ENCODE measurements at regions not wholly inside any gene's neighbourhood (a gene's known extent, or its start where the extent isn't known, plus 50 kb on each side); places are given as distances from the start of the nearest gene placed in this dataset.

DNA sequence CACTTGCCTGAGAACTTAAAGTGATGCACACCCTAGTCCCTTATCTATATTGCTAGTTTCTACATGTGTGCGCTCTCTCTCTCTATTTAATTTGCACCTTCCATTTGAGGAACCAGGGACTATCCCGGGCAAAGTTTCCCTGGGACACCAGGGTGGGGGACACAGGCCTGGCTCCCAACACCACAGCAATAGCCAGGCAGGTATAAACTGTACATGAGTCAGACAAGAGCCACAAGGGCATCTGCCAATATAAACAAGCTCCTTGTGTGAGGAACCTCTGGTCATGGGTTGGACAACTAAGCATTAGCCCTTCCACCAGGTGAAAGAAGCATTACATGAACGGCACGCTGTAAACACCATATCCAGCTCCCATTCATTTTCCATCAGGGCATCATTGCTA is 455.5 kb downstream of the STIM2 start:
- no peak overlapping the region for H3K27ac ChIP-seq (ENCODE audit: low read length)
- no peaks in the 10 kb centered on the region for H3K9me3 ChIP-seq (ENCODE audit: control insufficient read depth in 1 of 2, low read length in 2 of 2)
- H3K4me3 ChIP-seq (ENCODE audit: low read depth in 1 of 2, low read length in 2 of 2), result no peak overlapping the region
- no peaks in the 10 kb centered on the region for H3K27me3 ChIP-seq (ENCODE audit: low read depth, low read length)
- no peaks in the 10 kb centered on the region for H3K36me3 ChIP-seq (ENCODE audit: control insufficient read depth in 1 of 2, insufficient read depth in 2 of 2, low read length in 2 of 2)
- no peaks in the 10 kb centered on the region for H3K4me1 ChIP-seq (ENCODE audit: control insufficient read depth in 1 of 2, insufficient read depth in 2 of 2, low read length in 2 of 2)

DNA sequence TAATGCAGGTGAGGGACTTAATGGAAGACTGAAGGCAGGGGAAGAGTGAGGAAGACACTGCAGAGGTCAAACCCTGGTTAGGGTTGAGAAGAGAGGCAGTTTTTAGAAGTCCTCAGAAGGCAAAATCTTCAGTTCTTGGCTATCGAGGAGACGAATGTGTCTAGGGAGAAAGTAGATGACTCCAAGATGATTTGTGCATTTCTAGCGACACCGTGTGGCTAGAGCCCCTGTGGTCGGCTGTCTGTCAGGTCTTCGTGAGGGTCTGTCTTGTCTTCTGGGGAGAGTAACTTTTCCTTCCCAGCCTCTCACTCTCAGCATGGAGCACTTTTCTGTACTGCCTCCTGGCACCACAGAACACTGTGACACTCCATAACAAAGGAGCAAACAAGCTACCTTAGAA is 458.1 kb downstream of the STIM2 start:
- H3K36me3 ChIP-seq (ENCODE audit: control insufficient read depth in 1 of 2, insufficient read depth in 2 of 2, low read length in 2 of 2), result no peaks in the 10 kb centered on the region
- no peaks in the 10 kb centered on the region for H3K27me3 ChIP-seq (ENCODE audit: low read depth, low read length)
- H3K4me1 ChIP-seq (ENCODE audit: control insufficient read depth in 1 of 2, insufficient read depth in 2 of 2, low read length in 2 of 2), result no peaks in the 10 kb centered on the region
- H3K27ac ChIP-seq (ENCODE audit: low read length), result no peak overlapping the region
- H3K9me3 ChIP-seq (ENCODE audit: control insufficient read depth in 1 of 2, low read length in 2 of 2), result no peaks in the 10 kb centered on the region
- no peak overlapping the region for H3K4me3 ChIP-seq (ENCODE audit: low read depth in 1 of 2, low read length in 2 of 2)

- H3K36me3 ChIP-seq (ENCODE audit: control insufficient read depth in 1 of 2, insufficient read depth in 2 of 2, low read length in 2 of 2), result no peaks in the 10 kb centered on the region
- H3K4me3 ChIP-seq (ENCODE audit: low read depth in 1 of 2, low read length in 2 of 2), result no peak overlapping the region
- H3K27ac ChIP-seq (ENCODE audit: low read length), result no peak overlapping the region
- H3K27me3 ChIP-seq (ENCODE audit: low read depth, low read length), result no peaks in the 10 kb centered on the region
- no peaks in the 10 kb centered on the region for H3K4me1 ChIP-seq (ENCODE audit: control insufficient read depth in 1 of 2, insufficient read depth in 2 of 2, low read length in 2 of 2)
- peaks cover 0 to 4% of the 10 kb centered on the region in 2 donors for H3K9me3 ChIP-seq (ENCODE audit: control insufficient read depth in 1 of 2, low read length in 2 of 2)
Observed at GRCh38 chr4:27326991-27327390, 466.4 kb downstream of the STIM2 start.

GRCh38 chr4:27327421-27328181 is 467.0 kb downstream of the STIM2 start:
- Histone ChIP-seq H3K4me1 (ENCODE audit: control insufficient read depth in 1 of 2, insufficient read depth in 2 of 2, low read length in 2 of 2) (no peaks in the 10 kb centered on the region), H3K4me3 (ENCODE audit: low read depth in 1 of 2, low read length in 2 of 2) (no peak overlapping the region), H3K27me3 (ENCODE audit: low read depth, low read length) (no peaks in the 10 kb centered on the region), H3K9me3 (ENCODE audit: control insufficient read depth in 1 of 2, low read length in 2 of 2) (peaks cover 0 to 4% of the 10 kb centered on the region in 2 donors), H3K36me3 (ENCODE audit: control insufficient read depth in 1 of 2, insufficient read depth in 2 of 2, low read length in 2 of 2) (no peaks in the 10 kb centered on the region), H3K27ac (ENCODE audit: low read length) (no peak overlapping the region)

DNA sequence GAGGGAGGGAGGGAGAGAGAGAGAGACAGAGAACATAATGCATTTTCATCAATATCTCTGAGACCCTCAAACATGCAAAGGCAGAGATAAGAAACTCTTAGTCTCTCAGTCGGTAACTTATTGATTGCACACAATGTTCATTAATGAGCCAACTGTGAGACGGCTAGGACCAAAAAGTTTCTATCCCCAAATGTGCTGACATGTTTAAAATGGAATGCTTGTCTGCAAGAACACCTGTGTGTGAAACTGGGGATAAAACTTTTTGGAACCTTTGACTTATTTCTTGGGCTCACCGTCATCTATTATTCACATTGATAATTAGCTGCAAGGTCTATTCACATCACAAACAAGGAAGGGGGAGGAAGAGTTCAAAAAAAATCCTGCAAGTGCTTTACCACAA is 477.9 kb downstream of the STIM2 start:
- no peaks in the 10 kb centered on the region for H3K36me3 ChIP-seq (ENCODE audit: control insufficient read depth in 1 of 2, insufficient read depth in 2 of 2, low read length in 2 of 2)
- no peaks in the 10 kb centered on the region for H3K4me1 ChIP-seq (ENCODE audit: control insufficient read depth in 1 of 2, insufficient read depth in 2 of 2, low read length in 2 of 2)
- no peak overlapping the region for H3K27ac ChIP-seq (ENCODE audit: low read length)
- H3K4me3 ChIP-seq (ENCODE audit: low read depth in 1 of 2, low read length in 2 of 2), result no peak overlapping the region
- H3K9me3 ChIP-seq (ENCODE audit: control insufficient read depth in 1 of 2, low read length in 2 of 2), result peaks cover 0 to 5% of the 10 kb centered on the region in 2 donors
- no peaks in the 10 kb centered on the region for H3K27me3 ChIP-seq (ENCODE audit: low read depth, low read length)

GRCh38 chr4:27343411-27343810 is 482.8 kb downstream of the STIM2 start:
- Histone ChIP-seq H3K27ac (ENCODE audit: low read length) (no peak overlapping the region), H3K27me3 (ENCODE audit: low read depth, low read length) (no peaks in the 10 kb centered on the region), H3K4me1 (ENCODE audit: control insufficient read depth in 1 of 2, insufficient read depth in 2 of 2, low read length in 2 of 2) (no peaks in the 10 kb centered on the region), H3K36me3 (ENCODE audit: control insufficient read depth in 1 of 2, insufficient read depth in 2 of 2, low read length in 2 of 2) (no peaks in the 10 kb centered on the region), H3K4me3 (ENCODE audit: low read depth in 1 of 2, low read length in 2 of 2) (no peak overlapping the region), H3K9me3 (ENCODE audit: control insufficient read depth in 1 of 2, low read length in 2 of 2) (no peaks in the 10 kb centered on the region)

DNA sequence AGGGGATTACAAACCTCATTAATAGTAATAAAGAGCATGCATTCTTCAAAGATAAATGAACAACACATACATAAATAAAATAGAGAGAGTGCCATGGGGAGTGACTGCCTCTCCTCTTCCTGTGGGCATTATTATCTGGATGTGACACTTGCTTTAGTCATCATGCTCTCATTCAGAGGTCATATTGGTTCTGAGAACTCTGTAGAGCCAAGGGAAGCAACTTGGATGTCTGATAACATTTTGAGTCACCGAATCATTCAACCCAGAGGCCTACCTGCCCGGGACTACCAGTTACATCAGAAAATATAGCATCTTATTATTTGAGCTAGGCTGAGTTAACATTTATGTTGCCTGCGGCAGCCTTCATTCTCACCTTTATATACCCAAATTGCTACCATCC is 489.5 kb downstream of the STIM2 start:
- no peaks in the 10 kb centered on the region for H3K4me1 ChIP-seq (ENCODE audit: control insufficient read depth in 1 of 2, insufficient read depth in 2 of 2, low read length in 2 of 2)
- no peaks in the 10 kb centered on the region for H3K36me3 ChIP-seq (ENCODE audit: control insufficient read depth in 1 of 2, insufficient read depth in 2 of 2, low read length in 2 of 2)
- no peak overlapping the region for H3K27ac ChIP-seq (ENCODE audit: low read length)
- no peak overlapping the region for H3K4me3 ChIP-seq (ENCODE audit: low read depth in 1 of 2, low read length in 2 of 2)
- peaks cover 0 to 4% of the 10 kb centered on the region in 2 donors for H3K9me3 ChIP-seq (ENCODE audit: control insufficient read depth in 1 of 2, low read length in 2 of 2)
- no peaks in the 10 kb centered on the region for H3K27me3 ChIP-seq (ENCODE audit: low read depth, low read length)

GRCh38 chr4:27357283-27357682 is 496.6 kb downstream of the STIM2 start:
- Histone ChIP-seq H3K4me1 (ENCODE audit: control insufficient read depth in 1 of 2, insufficient read depth in 2 of 2, low read length in 2 of 2) (peaks cover 0 to 3% of the 10 kb centered on the region in 2 donors), H3K27me3 (ENCODE audit: low read depth, low read length) (no peaks in the 10 kb centered on the region), H3K9me3 (ENCODE audit: control insufficient read depth in 1 of 2, low read length in 2 of 2) (peaks cover 0 to 4% of the 10 kb centered on the region in 2 donors), H3K36me3 (ENCODE audit: control insufficient read depth in 1 of 2, insufficient read depth in 2 of 2, low read length in 2 of 2) (no peaks in the 10 kb centered on the region), H3K27ac (ENCODE audit: low read length) (no peak overlapping the region), H3K4me3 (ENCODE audit: low read depth in 1 of 2, low read length in 2 of 2) (no peak overlapping the region)

GRCh38 chr4:27358269-27358668 is 497.6 kb downstream of the STIM2 start:
- Histone ChIP-seq H3K9me3 (ENCODE audit: control insufficient read depth in 1 of 2, low read length in 2 of 2) (peaks cover 0 to 4% of the 10 kb centered on the region in 2 donors), H3K27ac (ENCODE audit: low read length) (no peak overlapping the region), H3K4me1 (ENCODE audit: control insufficient read depth in 1 of 2, insufficient read depth in 2 of 2, low read length in 2 of 2) (peaks cover 0 to 3% of the 10 kb centered on the region in 2 donors), H3K4me3 (ENCODE audit: low read depth in 1 of 2, low read length in 2 of 2) (no peak overlapping the region), H3K36me3 (ENCODE audit: control insufficient read depth in 1 of 2, insufficient read depth in 2 of 2, low read length in 2 of 2) (no peaks in the 10 kb centered on the region), H3K27me3 (ENCODE audit: low read depth, low read length) (no peaks in the 10 kb centered on the region)

GRCh38 chr4:27360131-27360530 is 499.5 kb downstream of the STIM2 start:
- Histone ChIP-seq H3K27me3 (ENCODE audit: low read depth, low read length) (no peaks in the 10 kb centered on the region), H3K9me3 (ENCODE audit: control insufficient read depth in 1 of 2, low read length in 2 of 2) (no peaks in the 10 kb centered on the region), H3K36me3 (ENCODE audit: control insufficient read depth in 1 of 2, insufficient read depth in 2 of 2, low read length in 2 of 2) (no peaks in the 10 kb centered on the region), H3K4me1 (ENCODE audit: control insufficient read depth in 1 of 2, insufficient read depth in 2 of 2, low read length in 2 of 2) (peaks cover 0 to 3% of the 10 kb centered on the region in 2 donors), H3K4me3 (ENCODE audit: low read depth in 1 of 2, low read length in 2 of 2) (no peak overlapping the region), H3K27ac (ENCODE audit: low read length) (no peak overlapping the region)

- H3K27me3 ChIP-seq (ENCODE audit: low read depth, low read length), result no peaks in the 10 kb centered on the region
- peaks cover 0 to 3% of the 10 kb centered on the region in 2 donors for H3K4me1 ChIP-seq (ENCODE audit: control insufficient read depth in 1 of 2, insufficient read depth in 2 of 2, low read length in 2 of 2)
- no peak overlapping the region for H3K27ac ChIP-seq (ENCODE audit: low read length)
- H3K36me3 ChIP-seq (ENCODE audit: control insufficient read depth in 1 of 2, insufficient read depth in 2 of 2, low read length in 2 of 2), result no peaks in the 10 kb centered on the region
- no peak overlapping the region for H3K4me3 ChIP-seq (ENCODE audit: low read depth in 1 of 2, low read length in 2 of 2)
- no peaks in the 10 kb centered on the region for H3K9me3 ChIP-seq (ENCODE audit: control insufficient read depth in 1 of 2, low read length in 2 of 2)
Observed at GRCh38 chr4:27360790-27361267, 500.2 kb downstream of the STIM2 start.

GRCh38 chr4:27364509-27364908 is 503.9 kb downstream of the STIM2 start:
- H3K36me3 ChIP-seq (ENCODE audit: control insufficient read depth in 1 of 2, insufficient read depth in 2 of 2, low read length in 2 of 2), result no peaks in the 10 kb centered on the region
- H3K9me3 ChIP-seq (ENCODE audit: control insufficient read depth in 1 of 2, low read length in 2 of 2), result no peaks in the 10 kb centered on the region
- H3K4me1 ChIP-seq (ENCODE audit: control insufficient read depth in 1 of 2, insufficient read depth in 2 of 2, low read length in 2 of 2), result peaks cover 0 to 3% of the 10 kb centered on the region in 2 donors
- no peaks in the 10 kb centered on the region for H3K27me3 ChIP-seq (ENCODE audit: low read depth, low read length)
- no peak overlapping the region for H3K27ac ChIP-seq (ENCODE audit: low read length)
- H3K4me3 ChIP-seq (ENCODE audit: low read depth in 1 of 2, low read length in 2 of 2), result no peak overlapping the region
